Calu3 (cell line): ENCODE measurements at regions not wholly inside any gene's neighbourhood (a gene's known extent, or its start where the extent isn't known, plus 50 kb on each side); places are given as distances from the start of the nearest gene placed in this dataset.

Experiments
- BruUV-seq: library from RNA; stranded (reverse); fragments of 400-500 nt; replicated peaks from 2 replicates; lab custom pipeline; 2021; lab: Mats Ljungman, UMichigan
- CTCF ChIA-PET: fragments of 300-600 bp; sonication (Branson Sonifier 250); formaldehyde crosslinking; loops from one replicate; lab custom pipeline; 2022; ENCODE audit warnings: antibody characterized with exemption; lab: Charles Lee
- DNase-seq: peaks from one replicate; pipeline ENCODE4 v3.0.0; 2022
- H3K27ac Mint-ChIP-seq: one replicate; pipeline ENCODE4 v1.8.0; 2022; ENCODE audit warnings: mixed read lengths; ENCODE audit not compliant: unreplicated experiment
- H3K27me3 Mint-ChIP-seq: one replicate; pipeline ENCODE4 v1.8.0; 2022; ENCODE audit warnings: mixed read lengths; ENCODE audit not compliant: unreplicated experiment
- H3K36me3 Mint-ChIP-seq: one replicate; pipeline ENCODE4 v1.8.0; 2022; ENCODE audit warnings: mild to moderate bottlenecking, moderate library complexity, mixed read lengths; ENCODE audit not compliant: insufficient read depth, unreplicated experiment
- H3K4me1 Mint-ChIP-seq: one replicate; pipeline ENCODE4 v1.8.0; 2022; ENCODE audit warnings: mild to moderate bottlenecking, low read depth, mixed read lengths; ENCODE audit not compliant: unreplicated experiment
- H3K4me3 Mint-ChIP-seq: one replicate; pipeline ENCODE4 v1.8.0; 2022; ENCODE audit warnings: mild to moderate bottlenecking, low read depth, moderate library complexity, mixed read lengths; ENCODE audit not compliant: unreplicated experiment
- H3K9me3 Mint-ChIP-seq: one replicate; pipeline ENCODE4 v1.8.0; 2022; ENCODE audit warnings: low read depth, mixed read lengths; ENCODE audit not compliant: unreplicated experiment
- intact Hi-C: fragments of 100-400 bp; cut with micrococcal nuclease; formaldehyde crosslinking; loops from one replicate; pipeline ENCODE4 v1.10.0; 2022; ENCODE audit not compliant: unreplicated experiment
- TF ChIP-seq, protein P1 (sequence below): fragments of 200-600 bp; IDR thresholded peaks from one replicate; pipeline ENCODE4 v1.8.0; 2022; ENCODE audit warnings: antibody characterized with exemption; ENCODE audit not compliant: unreplicated experiment

DNA sequence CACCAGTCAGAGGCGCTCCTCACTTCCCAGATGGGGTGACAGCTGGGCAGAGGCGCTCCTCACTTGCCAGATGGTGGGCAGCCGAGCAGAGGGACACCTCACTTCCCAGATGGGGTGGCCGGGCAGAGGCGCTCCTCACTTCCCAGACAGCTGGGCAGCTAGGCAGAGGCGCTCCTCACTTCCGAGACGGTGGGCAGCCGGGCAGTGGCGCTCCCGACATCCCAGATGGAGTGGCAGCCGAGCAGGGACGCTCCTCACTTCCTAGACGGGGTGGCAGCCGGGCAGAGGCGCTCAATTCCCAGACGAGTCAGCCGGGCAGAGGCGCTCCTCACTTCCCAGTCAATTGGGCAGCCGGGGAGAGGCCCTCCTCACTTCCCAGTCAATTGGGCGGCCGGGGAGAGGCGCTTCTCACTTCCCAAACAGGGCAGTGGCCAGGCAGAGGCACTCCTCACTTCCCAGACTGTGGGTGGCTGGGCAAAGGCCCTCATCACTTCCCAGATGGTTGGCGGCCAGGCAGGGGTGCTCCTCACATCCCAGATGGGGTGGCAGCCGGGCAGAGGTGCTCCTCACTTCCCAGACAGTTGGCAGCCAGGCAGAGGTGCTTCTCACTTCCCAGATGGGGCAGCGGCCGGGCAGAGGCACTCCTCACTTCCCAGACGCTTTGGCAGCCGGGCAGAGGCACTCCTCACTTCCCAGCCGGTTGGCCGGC, 143.8 kb upstream of the ARID2 start:
- BruUV-seq: no TSS peak
- peaks cover 31% of the 10 kb centered on the region for H3K4me1 Mint-ChIP-seq
- DNase-seq: no peak
- no peak overlapping the region for H3K4me3 Mint-ChIP-seq
- intact Hi-C loops: no loop called here
- H3K9me3 Mint-ChIP-seq: peaks cover 3% of the 10 kb centered on the region
- CTCF ChIA-PET: no interaction called here
- no peak overlapping the region for H3K27ac Mint-ChIP-seq
- TF ChIP-seq, protein P1, sequence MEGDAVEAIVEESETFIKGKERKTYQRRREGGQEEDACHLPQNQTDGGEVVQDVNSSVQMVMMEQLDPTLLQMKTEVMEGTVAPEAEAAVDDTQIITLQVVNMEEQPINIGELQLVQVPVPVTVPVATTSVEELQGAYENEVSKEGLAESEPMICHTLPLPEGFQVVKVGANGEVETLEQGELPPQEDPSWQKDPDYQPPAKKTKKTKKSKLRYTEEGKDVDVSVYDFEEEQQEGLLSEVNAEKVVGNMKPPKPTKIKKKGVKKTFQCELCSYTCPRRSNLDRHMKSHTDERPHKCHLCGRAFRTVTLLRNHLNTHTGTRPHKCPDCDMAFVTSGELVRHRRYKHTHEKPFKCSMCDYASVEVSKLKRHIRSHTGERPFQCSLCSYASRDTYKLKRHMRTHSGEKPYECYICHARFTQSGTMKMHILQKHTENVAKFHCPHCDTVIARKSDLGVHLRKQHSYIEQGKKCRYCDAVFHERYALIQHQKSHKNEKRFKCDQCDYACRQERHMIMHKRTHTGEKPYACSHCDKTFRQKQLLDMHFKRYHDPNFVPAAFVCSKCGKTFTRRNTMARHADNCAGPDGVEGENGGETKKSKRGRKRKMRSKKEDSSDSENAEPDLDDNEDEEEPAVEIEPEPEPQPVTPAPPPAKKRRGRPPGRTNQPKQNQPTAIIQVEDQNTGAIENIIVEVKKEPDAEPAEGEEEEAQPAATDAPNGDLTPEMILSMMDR: no peak
- no peaks in the 10 kb centered on the region for H3K36me3 Mint-ChIP-seq
- H3K27me3 Mint-ChIP-seq: no peaks in the 10 kb centered on the region

DNA sequence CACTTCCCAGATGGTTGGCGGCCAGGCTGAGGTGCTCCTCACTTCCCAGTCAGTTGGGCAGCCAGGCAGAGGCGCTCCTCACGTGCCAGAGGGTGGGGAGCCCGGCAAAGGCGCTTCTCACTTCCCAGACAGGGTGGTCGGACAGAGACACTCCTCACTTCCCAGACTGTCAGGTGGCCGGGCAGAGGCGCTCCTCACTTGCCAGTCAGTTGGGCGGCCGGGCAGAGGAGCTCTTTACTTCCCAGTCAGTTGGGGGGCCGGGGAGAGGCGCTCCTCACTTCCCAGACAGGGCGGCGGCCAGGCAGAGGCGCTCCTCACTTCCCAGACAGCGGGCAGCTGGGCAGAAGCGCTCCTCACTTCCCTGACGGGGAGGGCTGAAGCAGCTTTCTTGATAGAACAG, 143.0 kb upstream of the ARID2 start:
- no TSS peak for BruUV-seq

GRCh38 chr12:45587012-45587411, 142.5 kb upstream of the ARID2 start:
- Mint-ChIP-seq H3K4me3 (no peak overlapping the region), H3K36me3 (no peaks in the 10 kb centered on the region), H3K27me3 (no peaks in the 10 kb centered on the region), H3K9me3 (no peaks in the 10 kb centered on the region), H3K27ac (no peak overlapping the region), H3K4me1 (peaks cover 31% of the 10 kb centered on the region)
- no peak for DNase-seq
- intact Hi-C loops: no loop called here
- no TSS peak for BruUV-seq
- TF ChIP-seq, protein P1: no peak
- CTCF ChIA-PET: no interaction called here

More for the DNA sequence above, 143.0 kb upstream of the ARID2 start:
- H3K4me1 Mint-ChIP-seq: peaks cover 31% of the 10 kb centered on the region
- DNase-seq: no peak
- H3K4me3 Mint-ChIP-seq: no peak overlapping the region
- H3K36me3 Mint-ChIP-seq: no peaks in the 10 kb centered on the region
- no peaks in the 10 kb centered on the region for H3K9me3 Mint-ChIP-seq
- intact Hi-C loops: no loop called here
- TF ChIP-seq, protein P1: no peak
- CTCF ChIA-PET: no interaction called here
- no peaks in the 10 kb centered on the region for H3K27me3 Mint-ChIP-seq
- no peak overlapping the region for H3K27ac Mint-ChIP-seq

DNA sequence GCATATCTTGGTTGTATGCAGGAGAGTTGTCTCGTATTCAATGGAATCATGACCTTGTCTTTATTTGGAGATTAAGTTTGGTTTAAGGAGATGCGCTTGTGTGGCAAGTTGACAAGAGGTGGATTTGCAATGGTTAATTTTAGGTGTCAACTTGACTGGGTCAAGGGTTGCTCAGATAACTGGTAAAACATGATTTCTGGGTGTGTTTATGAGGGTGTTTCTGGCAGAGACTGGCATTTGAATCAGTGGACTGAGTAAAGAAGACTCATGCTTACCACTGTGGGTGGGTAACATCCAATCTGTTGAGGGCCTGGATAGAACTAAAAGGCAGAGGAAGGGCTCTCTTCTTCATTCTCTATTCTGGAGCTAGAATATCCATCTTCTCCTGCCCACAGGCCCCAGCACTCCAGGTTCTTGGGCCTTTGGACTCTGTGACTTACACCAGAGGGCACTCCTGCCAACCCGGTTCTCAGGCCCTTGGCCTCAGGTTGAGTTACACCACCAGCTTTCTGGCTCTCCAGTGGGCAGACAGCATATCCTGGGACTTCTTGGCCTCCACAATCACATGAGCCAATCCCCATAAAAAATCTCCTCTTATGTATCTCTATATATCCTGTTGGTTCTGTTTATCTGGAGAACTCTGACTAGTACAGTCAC, 141.5 kb upstream of the ARID2 start:
- H3K4me1 Mint-ChIP-seq: peaks cover 26% of the 10 kb centered on the region
- H3K9me3 Mint-ChIP-seq: no peaks in the 10 kb centered on the region
- DNase-seq: peak; percentile 16
- CTCF ChIA-PET: no interaction called here
- H3K27me3 Mint-ChIP-seq: no peaks in the 10 kb centered on the region
- intact Hi-C loops: no loop called here
- TF ChIP-seq, protein P1: no peak
- H3K27ac Mint-ChIP-seq: no peak overlapping the region
- BruUV-seq: no TSS peak
- H3K4me3 Mint-ChIP-seq: no peak overlapping the region
- H3K36me3 Mint-ChIP-seq: no peaks in the 10 kb centered on the region
